NT2/D1 (cell line): ENCODE measurements at regions not wholly inside any gene's neighbourhood (a gene's known extent, or its start where the extent isn't known, plus 50 kb on each side); places are given as distances from the start of the nearest gene placed in this dataset.

Experiments
- DNase-seq: peaks from one replicate; pipeline ENCODE4 v3.0.0-alpha.2; 2011; ENCODE audit warnings: low read depth, low spot score
- H3K27me3 ChIP-seq: 2 replicates; pipeline ENCODE4 v1.6.0; 2011; ENCODE audit warnings: mild to moderate bottlenecking; ENCODE audit not compliant: insufficient read length, insufficient read depth
- H3K36me3 ChIP-seq: 2 replicates; pipeline ENCODE4 v1.6.1; 2011; ENCODE audit warnings: mild to moderate bottlenecking, low read length, mixed read lengths; ENCODE audit not compliant: insufficient read depth, insufficient read length
- H3K4me1 ChIP-seq: 2 replicates; pipeline ENCODE4 v1.5.1; 2011; ENCODE audit not compliant: insufficient read depth, insufficient read length
- H3K4me3 ChIP-seq: 2 replicates; pipeline ENCODE4 v1.5.1; 2011; ENCODE audit warnings: low read depth; ENCODE audit not compliant: insufficient read length
- H3K9ac ChIP-seq: 2 replicates; pipeline ENCODE4 v1.6.0; 2011; ENCODE audit warnings: low read depth; ENCODE audit not compliant: insufficient read length
- H3K9me3 ChIP-seq: 2 replicates; pipeline ENCODE4 v1.5.1; 2011; ENCODE audit warnings: mild to moderate bottlenecking, low read length; ENCODE audit not compliant: insufficient read depth
- SUZ12 ChIP-seq: IDR thresholded peaks from 2 replicates; pipeline ENCODE4 v1.6.1; 2011; ENCODE audit not compliant: insufficient read length, insufficient read depth; ENCODE audit errors: extremely low read depth
- YY1 ChIP-seq: IDR thresholded peaks from 2 replicates; pipeline ENCODE4 v1.6.1; 2011; ENCODE audit not compliant: insufficient read length, insufficient read depth
- ZNF274 ChIP-seq: IDR thresholded peaks from 2 replicates; pipeline ENCODE4 v1.6.1; 2011; ENCODE audit warnings: mild to moderate bottlenecking, low read depth, low read length

GRCh38 chr12:118520214-118521035, 144.1 kb downstream of the SUDS3 start:
- Histone ChIP-seq H3K4me3 (no peak overlapping the region), H3K27me3 (no peaks in the 10 kb centered on the region), H3K36me3 (no peaks in the 10 kb centered on the region), H3K9me3 (no peaks in the 10 kb centered on the region), H3K4me1 (no peaks in the 10 kb centered on the region), H3K9ac (no peak overlapping the region)
- DNase-seq: no peak
- TF ChIP-seq ZNF274: no peak
- no peak for TF ChIP-seq YY1
- no peak for TF ChIP-seq SUZ12

- no peak for DNase-seq
- H3K4me3 ChIP-seq: no peak overlapping the region
- no peak for TF ChIP-seq YY1
- no peak for TF ChIP-seq SUZ12
- TF ChIP-seq ZNF274: no peak
- H3K9ac ChIP-seq: no peak overlapping the region
- no peaks in the 10 kb centered on the region for H3K4me1 ChIP-seq
- H3K27me3 ChIP-seq: no peaks in the 10 kb centered on the region
- H3K9me3 ChIP-seq: no peaks in the 10 kb centered on the region
- no peaks in the 10 kb centered on the region for H3K36me3 ChIP-seq
These were observed 144.6 kb downstream of the SUDS3 start for GRCh38 chr12:118521036-118521370.

- Histone ChIP-seq H3K27me3 (no peaks in the 10 kb centered on the region), H3K36me3 (no peaks in the 10 kb centered on the region), H3K9me3 (no peaks in the 10 kb centered on the region), H3K9ac (no peak overlapping the region), H3K4me3 (no peak overlapping the region), H3K4me1 (no peaks in the 10 kb centered on the region)
- TF ChIP-seq ZNF274: no peak
- TF ChIP-seq SUZ12: no peak
- TF ChIP-seq YY1: no peak
- DNase-seq: no peak
These were observed 148.1 kb downstream of the SUDS3 start for GRCh38 chr12:118524446-118524845.

GRCh38 chr12:118525216-118525615, 148.9 kb downstream of the SUDS3 start:
- H3K9me3 ChIP-seq: no peaks in the 10 kb centered on the region
- no peaks in the 10 kb centered on the region for H3K4me1 ChIP-seq
- H3K9ac ChIP-seq: no peak overlapping the region
- no peaks in the 10 kb centered on the region for H3K36me3 ChIP-seq
- no peak for DNase-seq
- no peak overlapping the region for H3K4me3 ChIP-seq
- H3K27me3 ChIP-seq: no peaks in the 10 kb centered on the region
- TF ChIP-seq YY1 (no peak), ZNF274 (no peak), SUZ12 (no peak)

- H3K4me1 ChIP-seq: no peaks in the 10 kb centered on the region
- no peak overlapping the region for H3K9ac ChIP-seq
- TF ChIP-seq SUZ12 (no peak), ZNF274 (no peak), YY1 (no peak)
- H3K36me3 ChIP-seq: no peaks in the 10 kb centered on the region
- no peak for DNase-seq
- H3K9me3 ChIP-seq: no peaks in the 10 kb centered on the region
- no peaks in the 10 kb centered on the region for H3K27me3 ChIP-seq
- no peak overlapping the region for H3K4me3 ChIP-seq
These were observed 150.1 kb downstream of the SUDS3 start for GRCh38 chr12:118526255-118527095.

GRCh38 chr12:118527310-118527709, 151.0 kb downstream of the SUDS3 start:
- H3K27me3 ChIP-seq: no peaks in the 10 kb centered on the region
- DNase-seq: no peak
- no peak overlapping the region for H3K4me3 ChIP-seq
- no peak overlapping the region for H3K9ac ChIP-seq
- H3K36me3 ChIP-seq: no peaks in the 10 kb centered on the region
- no peaks in the 10 kb centered on the region for H3K4me1 ChIP-seq
- no peaks in the 10 kb centered on the region for H3K9me3 ChIP-seq
- no peak for TF ChIP-seq SUZ12

GRCh38 chr12:118528625-118529024, 152.3 kb downstream of the SUDS3 start:
- H3K9ac ChIP-seq: no peak overlapping the region
- H3K36me3 ChIP-seq: no peaks in the 10 kb centered on the region
- no peaks in the 10 kb centered on the region for H3K27me3 ChIP-seq
- no peaks in the 10 kb centered on the region for H3K9me3 ChIP-seq
- no peaks in the 10 kb centered on the region for H3K4me1 ChIP-seq
- TF ChIP-seq ZNF274: no peak
- TF ChIP-seq YY1: no peak
- TF ChIP-seq SUZ12: no peak
- no peak overlapping the region for H3K4me3 ChIP-seq
- no peak for DNase-seq

GRCh38 chr12:118534003-118534402, 157.6 kb downstream of the SUDS3 start:
- TF ChIP-seq SUZ12 (no peak), ZNF274 (no peak), YY1 (no peak)
- Histone ChIP-seq H3K4me1 (peaks cover 6% of the 10 kb centered on the region), H3K27me3 (no peaks in the 10 kb centered on the region), H3K9ac (no peak overlapping the region), H3K4me3 (no peak overlapping the region), H3K36me3 (no peaks in the 10 kb centered on the region), H3K9me3 (no peaks in the 10 kb centered on the region)
- DNase-seq: peak; percentile 46
